CD4-positive, alpha-beta T cell treated with Interleukin-17A for 4 hours (primary cell): ENCODE measurements at regions not wholly inside any gene's neighbourhood (a gene's known extent, or its start where the extent isn't known, plus 50 kb on each side); places are given as distances from the start of the nearest gene placed in this dataset.

Experiments
- DNase-seq: peaks from one replicate; pipeline ENCODE4 v3.0.0-alpha.2; 2020; ENCODE audit warnings: mixed read lengths

DNA sequence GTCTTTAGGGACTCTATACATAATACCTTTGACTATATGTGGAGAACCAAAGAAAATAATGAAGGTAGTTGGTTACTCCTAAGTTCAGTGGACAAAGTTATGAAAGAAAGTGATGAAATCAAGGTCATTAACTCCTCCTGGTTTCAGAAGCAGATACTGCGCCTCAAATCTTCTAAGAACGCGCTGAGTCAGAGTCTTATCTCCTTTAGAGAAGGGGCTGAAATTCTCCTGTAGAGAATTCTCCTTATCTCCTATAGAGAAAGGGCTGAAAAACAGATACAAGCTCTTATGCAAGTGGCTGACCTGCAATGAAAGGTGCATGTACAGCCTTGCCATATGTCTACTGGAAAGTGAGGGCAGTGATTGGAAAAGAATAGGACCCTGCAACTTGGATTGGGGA, 824.2 kb downstream of the NSUN3 start:
- no peak for DNase-seq

DNA sequence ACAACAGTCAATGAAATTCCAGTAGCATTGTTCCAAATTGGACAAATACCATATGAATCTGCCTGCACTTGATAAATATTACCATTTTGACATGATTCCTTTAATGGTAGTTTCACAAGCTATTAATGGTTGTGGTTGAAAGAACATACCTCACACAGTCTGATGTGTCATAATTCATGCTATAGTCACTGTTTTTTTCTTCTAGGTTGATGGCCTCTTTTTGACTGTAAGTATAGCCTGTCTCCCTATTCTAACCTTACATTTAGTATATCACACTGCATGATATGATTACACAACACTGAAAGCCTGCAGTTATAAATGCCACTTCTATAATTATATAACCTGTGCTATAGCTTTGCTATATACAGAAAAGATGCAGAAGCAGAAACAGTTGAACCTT, 834.1 kb downstream of the NSUN3 start:
- DNase-seq, result no peak

- DNase-seq, result no peak
Observed at GRCh38 chr3:94904156-94904674, 841.4 kb downstream of the NSUN3 start.

- no peak for DNase-seq
Observed at GRCh38 chr3:94909726-94910125, 846.9 kb downstream of the NSUN3 start.

DNA sequence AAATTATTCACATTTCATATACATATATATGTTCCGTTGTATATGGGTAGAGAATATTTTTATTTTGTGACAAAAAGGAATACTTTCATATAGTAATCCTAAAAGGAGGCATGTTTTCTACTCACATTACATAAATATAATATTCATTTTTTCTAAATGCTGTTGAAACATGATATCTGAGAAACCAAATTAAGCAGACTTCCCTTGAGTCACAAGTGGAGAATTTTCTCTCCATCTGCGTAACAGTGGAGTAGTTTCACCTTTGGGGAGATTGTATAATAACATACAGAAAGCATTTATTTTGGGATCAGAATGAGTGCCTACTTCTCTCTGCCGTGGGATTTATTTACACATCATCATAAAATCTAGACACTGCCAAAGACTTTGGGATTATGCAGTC, 849.8 kb downstream of the NSUN3 start:
- no peak for DNase-seq

- DNase-seq, result no peak
Observed at GRCh38 chr3:94927175-94927574, 864.3 kb downstream of the NSUN3 start.

DNA sequence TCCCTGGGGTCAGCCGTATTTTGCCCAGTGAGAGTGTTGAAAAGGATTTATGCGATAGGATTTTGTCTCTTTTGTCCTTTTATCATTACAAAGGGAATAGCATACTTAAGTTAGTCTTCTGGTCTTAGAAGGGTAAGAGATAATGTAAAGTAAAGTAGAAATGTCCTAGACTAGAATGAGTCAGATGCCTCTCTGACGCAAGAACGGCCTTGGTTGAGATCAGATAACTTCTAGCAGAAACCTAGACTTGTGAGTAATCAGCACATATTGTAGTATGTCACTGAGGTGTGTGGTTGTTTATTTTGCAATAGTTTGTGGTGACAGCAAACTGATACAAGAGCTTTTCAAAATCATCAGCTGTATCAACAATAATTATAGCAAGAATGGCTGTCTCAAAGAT, 866.1 kb downstream of the NSUN3 start:
- DNase-seq, result no peak

- DNase-seq, result no peak
Observed at GRCh38 chr3:94935738-94936580, 873.1 kb downstream of the NSUN3 start.

DNA sequence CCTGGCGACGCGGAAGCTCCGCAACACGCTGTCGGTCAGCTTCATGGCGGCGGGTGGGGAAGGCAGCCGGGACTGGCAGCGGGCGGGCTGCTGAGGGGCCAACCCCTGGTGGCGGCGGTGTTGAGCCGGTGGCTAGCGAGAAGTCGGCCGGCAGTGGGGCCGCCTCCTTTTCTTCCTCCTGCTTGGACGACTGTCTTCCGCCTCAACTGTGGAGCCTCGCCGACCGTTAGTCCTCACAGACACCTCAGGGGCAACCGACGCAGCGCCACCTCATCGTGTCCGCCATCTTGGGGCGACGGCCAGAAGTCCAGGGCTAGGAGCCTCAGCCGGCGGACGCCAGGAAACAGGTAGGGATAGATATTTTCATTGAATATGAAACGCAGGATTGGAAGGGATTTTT, 875.1 kb downstream of the NSUN3 start:
- no peak for DNase-seq

DNA sequence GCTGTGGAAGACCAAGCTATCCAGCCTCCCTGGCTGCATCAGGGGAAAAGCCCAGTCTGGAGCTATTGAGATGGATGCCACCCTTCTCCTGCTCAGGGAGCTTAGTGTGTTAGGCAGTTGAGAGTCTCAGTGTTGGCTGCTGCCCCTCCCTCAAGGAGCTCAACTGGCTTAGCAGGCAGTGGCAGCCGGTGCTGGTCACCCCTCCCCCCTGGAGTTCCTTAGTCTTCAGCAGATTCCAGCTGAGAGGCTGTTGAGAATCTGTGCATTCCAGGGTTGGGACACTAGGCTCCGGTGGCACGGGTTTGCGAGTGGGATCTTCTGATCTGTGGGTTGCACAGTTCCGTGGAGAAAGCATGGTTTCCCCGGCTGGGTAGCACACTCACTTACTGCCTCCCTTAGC, 883.8 kb downstream of the NSUN3 start:
- DNase-seq, result no peak

DNA sequence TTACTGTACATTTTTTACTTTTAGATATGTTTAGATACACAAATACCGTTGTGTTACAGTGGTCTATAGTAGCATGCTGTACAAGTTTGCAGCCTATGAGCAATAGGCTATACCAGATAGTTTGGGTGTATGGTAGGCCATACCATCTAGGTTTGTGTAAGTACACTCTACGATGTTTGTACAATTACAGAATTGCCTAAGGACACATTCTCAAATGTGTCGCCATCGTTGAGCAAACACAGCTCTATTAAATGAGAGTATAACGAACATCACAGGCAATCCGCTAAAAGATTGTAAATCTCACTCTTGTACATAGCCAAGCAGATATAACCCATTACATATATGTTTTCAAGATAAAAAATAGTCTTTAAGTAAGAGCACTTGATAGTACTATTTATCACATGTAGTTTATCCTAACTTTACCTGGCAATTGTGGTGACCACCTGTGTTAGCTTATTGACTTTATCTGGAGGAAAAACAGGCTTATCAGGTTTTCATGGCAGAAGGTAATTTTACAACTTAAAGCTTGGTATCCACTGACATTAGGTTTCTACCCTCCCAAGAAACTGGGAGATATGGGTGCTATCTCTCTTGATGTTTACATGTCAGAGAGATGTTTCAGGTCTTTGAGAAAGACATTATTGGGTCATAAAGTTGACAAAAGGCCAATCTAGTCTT, 898.7 kb downstream of the NSUN3 start:
- no peak for DNase-seq

- no peak for DNase-seq
Observed at GRCh38 chr3:94965867-94966475, 903.1 kb downstream of the NSUN3 start.

DNA sequence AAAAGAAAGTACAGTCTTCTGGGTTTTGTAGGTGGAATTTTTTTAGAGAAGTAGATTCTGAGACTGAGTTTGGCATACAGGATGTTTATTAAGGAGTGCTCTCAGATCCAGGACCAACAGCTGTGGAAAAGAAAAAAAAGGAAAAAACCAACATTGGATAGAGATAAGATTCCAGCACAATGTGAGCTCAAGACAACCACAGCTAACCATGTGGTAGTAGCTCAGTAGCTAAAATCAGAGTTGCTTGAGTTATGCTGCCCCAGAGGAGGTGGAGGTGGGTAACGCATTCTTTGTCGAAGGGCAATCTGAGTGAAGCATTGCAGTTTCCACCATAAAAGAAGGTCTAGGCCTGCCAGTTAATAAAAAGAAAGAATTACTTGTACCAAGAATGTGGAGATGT, 904.3 kb downstream of the NSUN3 start:
- no peak for DNase-seq

GRCh38 chr3:94968519-94968918, 905.7 kb downstream of the NSUN3 start:
- no peak for DNase-seq

- no peak for DNase-seq
Observed at GRCh38 chr3:94972066-94972465, 909.2 kb downstream of the NSUN3 start.

DNA sequence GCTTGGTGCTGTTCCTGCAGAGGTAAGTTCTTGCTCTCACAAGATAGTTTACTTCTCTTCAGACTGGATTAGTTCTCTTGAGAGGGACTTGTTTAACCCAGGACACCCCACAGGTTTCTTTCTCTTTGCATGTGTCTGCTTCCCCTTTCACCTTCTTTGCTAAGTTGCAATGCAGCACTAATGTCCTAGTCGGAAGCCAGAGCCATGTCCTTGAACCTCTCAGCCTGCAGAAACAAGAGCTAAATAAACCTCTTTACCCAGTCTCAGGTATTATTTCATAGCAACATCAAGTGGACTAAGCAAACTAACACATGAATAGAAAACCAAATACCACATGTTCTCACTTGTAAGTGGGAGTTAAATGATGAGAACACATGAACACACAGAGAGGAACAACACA, 915.2 kb downstream of the NSUN3 start:
- no peak for DNase-seq

GRCh38 chr3:94985778-94986177, 922.9 kb downstream of the NSUN3 start:
- DNase-seq, result no peak

GRCh38 chr3:94990952-94991705, 928.3 kb downstream of the NSUN3 start:
- DNase-seq, result no peak

GRCh38 chr3:94996743-94997142, 933.9 kb downstream of the NSUN3 start:
- DNase-seq, result no peak

- DNase-seq, result no peak
Observed at GRCh38 chr3:95002438-95003046, 939.7 kb downstream of the NSUN3 start.

DNA sequence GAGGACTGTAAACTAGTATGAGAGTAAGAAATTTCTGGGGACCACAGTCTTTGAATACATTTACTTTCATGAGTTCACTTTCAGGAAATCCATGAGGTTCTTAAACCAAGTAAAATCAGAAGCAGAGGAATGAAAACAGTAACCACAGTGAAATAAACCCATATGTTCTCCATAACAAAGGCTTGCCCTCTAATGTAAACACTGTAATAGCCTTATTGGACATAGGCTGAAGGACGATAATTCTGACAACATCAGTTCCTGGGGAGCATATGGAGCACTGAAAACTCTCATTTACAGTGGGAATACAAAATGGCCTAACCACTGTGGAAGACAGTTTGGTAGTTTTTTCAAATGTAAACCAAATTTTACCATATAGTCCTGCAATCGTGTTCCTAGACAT, 965.8 kb downstream of the NSUN3 start:
- DNase-seq, result no peak

DNA sequence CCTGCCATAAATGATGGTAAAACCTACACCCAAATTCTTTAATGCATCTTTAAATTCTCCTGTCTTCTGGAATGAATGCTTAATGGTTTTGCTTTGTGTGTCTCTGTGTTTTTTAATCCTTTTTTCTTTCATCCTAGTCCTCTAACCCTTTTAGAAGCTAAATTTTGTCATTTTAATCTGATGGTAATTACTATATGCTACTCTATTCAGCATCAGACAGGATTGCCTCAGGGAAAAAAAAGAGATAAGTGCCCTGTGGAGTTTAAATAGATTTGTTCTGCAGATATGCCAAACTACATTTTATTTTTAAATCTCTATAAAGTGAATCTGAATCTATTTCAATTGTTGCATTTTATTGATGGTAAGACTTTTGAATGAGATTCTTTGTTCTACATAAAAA, 966.8 kb downstream of the NSUN3 start:
- no peak for DNase-seq
